ENCODE measurements at regions not wholly inside any gene's neighbourhood (a gene's known extent, or its start where the extent isn't known, plus 50 kb on each side); places are given as distances from the start of the nearest gene placed in this dataset.
A peak's percentile ranks its signal among the peaks of the same experiment; 100 is the strongest.

- H3K27me3 ChIP-seq (ENCODE audit: control insufficient read depth, insufficient read depth, low read length): peaks cover 2% of the 10 kb centered on the region
- no peak overlapping the region for H3K4me3 ChIP-seq (ENCODE audit: low read depth, low read length)
- H3K4me1 ChIP-seq (ENCODE audit: control insufficient read depth, insufficient read depth, low read length): no peaks in the 10 kb centered on the region
- H3K9ac ChIP-seq (ENCODE audit: low read depth, low read length): no peak overlapping the region
- no peaks in the 10 kb centered on the region for H3K9me3 ChIP-seq (ENCODE audit: control insufficient read depth, insufficient read depth, low read length)
- H3K36me3 ChIP-seq (ENCODE audit: control insufficient read depth, insufficient read depth, low read length): no peaks in the 10 kb centered on the region
Observed at GRCh38 chr6:28585335-28585734, 59.7 kb downstream of the GPX5 start.

- no peaks in the 10 kb centered on the region for H3K9me3 ChIP-seq (ENCODE audit: control insufficient read depth, insufficient read depth, low read length)
- H3K4me3 ChIP-seq (ENCODE audit: low read depth, low read length): peak overlapping the region; percentile 94
- no peaks in the 10 kb centered on the region for H3K36me3 ChIP-seq (ENCODE audit: control insufficient read depth, insufficient read depth, low read length)
- peak overlapping the region; percentile 96 for H3K9ac ChIP-seq (ENCODE audit: low read depth, low read length)
- peaks cover 10% of the 10 kb centered on the region for H3K27me3 ChIP-seq (ENCODE audit: control insufficient read depth, insufficient read depth, low read length)
- no peaks in the 10 kb centered on the region for H3K4me1 ChIP-seq (ENCODE audit: control insufficient read depth, insufficient read depth, low read length)
Observed at GRCh38 chr6:28586324-28586723, 60.6 kb downstream of the GPX5 start.

- H3K4me1 ChIP-seq (ENCODE audit: control insufficient read depth, insufficient read depth, low read length): no peaks in the 10 kb centered on the region
- peaks cover 12% of the 10 kb centered on the region for H3K27me3 ChIP-seq (ENCODE audit: control insufficient read depth, insufficient read depth, low read length)
- peak overlapping the region; percentile 96 for H3K9ac ChIP-seq (ENCODE audit: low read depth, low read length)
- H3K4me3 ChIP-seq (ENCODE audit: low read depth, low read length): peak overlapping the region; percentile 94
- no peaks in the 10 kb centered on the region for H3K36me3 ChIP-seq (ENCODE audit: control insufficient read depth, insufficient read depth, low read length)
- no peaks in the 10 kb centered on the region for H3K9me3 ChIP-seq (ENCODE audit: control insufficient read depth, insufficient read depth, low read length)
Observed at GRCh38 chr6:28586962-28587745, 61.5 kb downstream of the GPX5 start.

DNA sequence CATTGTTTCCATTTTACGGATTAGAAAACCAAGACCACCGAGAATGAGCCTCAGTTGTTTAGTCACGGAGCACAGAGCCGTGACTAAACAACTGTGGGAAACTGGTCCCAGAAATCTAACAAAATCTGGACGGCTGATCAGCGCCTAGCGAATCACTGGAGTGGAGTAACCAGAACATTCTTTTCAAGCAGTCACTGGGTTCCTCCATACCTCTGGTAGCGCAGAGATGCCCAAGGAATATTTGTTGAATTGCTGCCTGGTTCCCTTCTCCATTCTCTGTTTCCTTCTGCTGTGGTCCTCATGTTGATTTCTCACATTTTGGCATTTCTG, 62.0 kb downstream of the GPX5 start:
- Histone ChIP-seq H3K4me3 (ENCODE audit: low read depth, low read length) (peak overlapping the region; percentile 94), H3K9ac (ENCODE audit: low read depth, low read length) (peak overlapping the region; percentile 6), H3K36me3 (ENCODE audit: control insufficient read depth, insufficient read depth, low read length) (no peaks in the 10 kb centered on the region)

GRCh38 chr6:28588666-28589065, 63.0 kb downstream of the GPX5 start:
- H3K9me3 ChIP-seq (ENCODE audit: control insufficient read depth, insufficient read depth, low read length): no peaks in the 10 kb centered on the region
- peak overlapping the region; percentile 48 for H3K4me3 ChIP-seq (ENCODE audit: low read depth, low read length)
- peaks cover 12% of the 10 kb centered on the region for H3K27me3 ChIP-seq (ENCODE audit: control insufficient read depth, insufficient read depth, low read length)
- no peaks in the 10 kb centered on the region for H3K36me3 ChIP-seq (ENCODE audit: control insufficient read depth, insufficient read depth, low read length)
- no peaks in the 10 kb centered on the region for H3K4me1 ChIP-seq (ENCODE audit: control insufficient read depth, insufficient read depth, low read length)
- no peak overlapping the region for H3K9ac ChIP-seq (ENCODE audit: low read depth, low read length)

More for the DNA sequence above, 62.0 kb downstream of the GPX5 start:
- Histone ChIP-seq H3K27me3 (ENCODE audit: control insufficient read depth, insufficient read depth, low read length) (peaks cover 12% of the 10 kb centered on the region), H3K9me3 (ENCODE audit: control insufficient read depth, insufficient read depth, low read length) (no peaks in the 10 kb centered on the region), H3K4me1 (ENCODE audit: control insufficient read depth, insufficient read depth, low read length) (no peaks in the 10 kb centered on the region)

- no peaks in the 10 kb centered on the region for H3K36me3 ChIP-seq (ENCODE audit: control insufficient read depth, insufficient read depth, low read length)
- H3K9ac ChIP-seq (ENCODE audit: low read depth, low read length): peak overlapping the region; percentile 61
- peaks cover 12% of the 10 kb centered on the region for H3K27me3 ChIP-seq (ENCODE audit: control insufficient read depth, insufficient read depth, low read length)
- H3K9me3 ChIP-seq (ENCODE audit: control insufficient read depth, insufficient read depth, low read length): no peaks in the 10 kb centered on the region
- peak overlapping the region; percentile 48 for H3K4me3 ChIP-seq (ENCODE audit: low read depth, low read length)
- H3K4me1 ChIP-seq (ENCODE audit: control insufficient read depth, insufficient read depth, low read length): no peaks in the 10 kb centered on the region
Observed at GRCh38 chr6:28589234-28589956, 63.7 kb downstream of the GPX5 start.

GRCh38 chr6:28589957-28590349, 64.3 kb downstream of the GPX5 start:
- Histone ChIP-seq H3K9me3 (ENCODE audit: control insufficient read depth, insufficient read depth, low read length) (no peaks in the 10 kb centered on the region), H3K27me3 (ENCODE audit: control insufficient read depth, insufficient read depth, low read length) (peaks cover 12% of the 10 kb centered on the region), H3K4me3 (ENCODE audit: low read depth, low read length) (peak overlapping the region; percentile 48), H3K36me3 (ENCODE audit: control insufficient read depth, insufficient read depth, low read length) (no peaks in the 10 kb centered on the region), H3K4me1 (ENCODE audit: control insufficient read depth, insufficient read depth, low read length) (no peaks in the 10 kb centered on the region), H3K9ac (ENCODE audit: low read depth, low read length) (peak overlapping the region; percentile 61)

DNA sequence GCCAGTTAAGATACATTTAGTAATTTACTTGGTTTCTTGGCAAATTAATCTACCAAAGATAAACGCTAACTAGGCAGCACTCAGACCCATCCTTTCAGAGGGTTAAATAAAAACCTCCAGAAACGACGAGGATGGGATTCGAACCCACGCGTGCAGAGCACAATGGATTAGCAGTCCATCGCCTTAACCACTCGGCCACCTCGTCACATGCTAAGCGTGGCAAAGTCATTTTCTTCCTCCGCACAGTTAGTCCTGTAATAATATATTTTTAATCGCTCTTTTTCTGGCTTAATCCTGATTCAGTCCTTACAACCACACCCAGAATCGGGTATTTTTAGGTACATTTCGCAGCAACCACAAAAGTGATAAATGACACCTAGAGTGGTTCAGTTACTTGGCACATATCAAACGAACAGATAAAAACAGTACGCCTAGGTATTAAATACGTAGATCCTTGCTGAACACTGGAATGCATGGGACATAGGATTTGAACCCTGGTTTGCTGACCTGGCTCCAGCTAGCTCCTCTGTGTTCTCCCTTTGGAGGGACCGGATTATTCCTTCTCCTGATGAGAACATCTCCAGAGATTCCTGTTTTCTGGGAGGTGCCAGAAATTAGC, 71.6 kb downstream of the GPX5 start:
- H3K4me3 ChIP-seq (ENCODE audit: low read depth, low read length): peak overlapping the region; percentile 89
- no peaks in the 10 kb centered on the region for H3K27me3 ChIP-seq (ENCODE audit: control insufficient read depth, insufficient read depth, low read length)
- H3K9ac ChIP-seq (ENCODE audit: low read depth, low read length): peak overlapping the region; percentile 63
- no peaks in the 10 kb centered on the region for H3K9me3 ChIP-seq (ENCODE audit: control insufficient read depth, insufficient read depth, low read length)
- no peaks in the 10 kb centered on the region for H3K36me3 ChIP-seq (ENCODE audit: control insufficient read depth, insufficient read depth, low read length)
- H3K4me1 ChIP-seq (ENCODE audit: control insufficient read depth, insufficient read depth, low read length): no peaks in the 10 kb centered on the region

GRCh38 chr6:28597924-28598722, 72.4 kb downstream of the GPX5 start:
- no peaks in the 10 kb centered on the region for H3K9me3 ChIP-seq (ENCODE audit: control insufficient read depth, insufficient read depth, low read length)
- no peaks in the 10 kb centered on the region for H3K4me1 ChIP-seq (ENCODE audit: control insufficient read depth, insufficient read depth, low read length)
- no peaks in the 10 kb centered on the region for H3K27me3 ChIP-seq (ENCODE audit: control insufficient read depth, insufficient read depth, low read length)
- H3K4me3 ChIP-seq (ENCODE audit: low read depth, low read length): peak overlapping the region; percentile 89
- peak overlapping the region; percentile 63 for H3K9ac ChIP-seq (ENCODE audit: low read depth, low read length)
- no peaks in the 10 kb centered on the region for H3K36me3 ChIP-seq (ENCODE audit: control insufficient read depth, insufficient read depth, low read length)

DNA sequence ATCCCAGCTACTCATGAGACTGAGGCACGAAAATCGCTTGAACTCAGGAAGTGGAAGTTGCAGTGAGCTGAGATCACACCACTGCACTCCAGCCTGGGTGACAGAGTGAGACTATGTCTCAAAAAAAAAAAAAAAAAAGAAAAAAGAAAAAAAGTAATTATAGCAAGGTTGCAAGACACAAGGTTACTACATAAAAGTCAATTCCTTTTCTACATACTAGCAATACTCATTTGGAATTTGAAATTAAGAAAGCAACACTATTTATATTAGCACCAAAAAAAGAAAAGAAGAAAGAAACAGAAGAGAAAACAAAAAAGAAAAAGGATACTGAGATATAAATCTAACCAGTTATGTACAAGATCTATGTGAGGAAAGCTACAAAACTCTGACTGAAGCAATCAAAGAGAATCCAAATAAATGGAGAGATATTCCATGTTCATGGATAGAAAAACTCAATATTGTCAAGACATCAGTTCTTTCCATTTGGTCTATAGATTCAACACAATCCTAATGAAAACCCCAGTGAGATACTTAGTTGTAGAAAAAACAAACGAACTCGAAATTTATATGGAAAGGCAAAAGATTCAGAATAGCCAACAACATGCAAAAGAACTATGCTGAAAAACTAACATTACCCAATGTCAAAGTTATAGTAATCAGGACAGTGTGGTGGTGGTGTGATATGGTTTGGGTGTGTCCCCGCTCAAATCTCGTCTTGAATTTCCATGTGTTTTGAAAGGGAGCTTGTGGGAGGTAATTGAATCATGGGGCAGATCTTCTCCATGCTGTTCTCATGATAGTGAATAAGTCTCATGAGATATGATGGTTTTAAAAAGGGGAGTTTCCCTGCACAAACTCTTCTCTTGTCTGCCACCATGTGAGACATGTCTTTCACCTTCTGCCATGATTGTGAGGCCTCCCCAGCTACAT, 73.3 kb downstream of the GPX5 start:
- no peaks in the 10 kb centered on the region for H3K4me1 ChIP-seq (ENCODE audit: control insufficient read depth, insufficient read depth, low read length)
- H3K36me3 ChIP-seq (ENCODE audit: control insufficient read depth, insufficient read depth, low read length): no peaks in the 10 kb centered on the region
- no peaks in the 10 kb centered on the region for H3K27me3 ChIP-seq (ENCODE audit: control insufficient read depth, insufficient read depth, low read length)
- H3K9ac ChIP-seq (ENCODE audit: low read depth, low read length): no peak overlapping the region
- no peaks in the 10 kb centered on the region for H3K9me3 ChIP-seq (ENCODE audit: control insufficient read depth, insufficient read depth, low read length)
- H3K4me3 ChIP-seq (ENCODE audit: low read depth, low read length): no peak overlapping the region

Data from iPS-15b (cell line).